H1 (cell line): ENCODE measurements at regions not wholly inside any gene's neighbourhood (a gene's known extent, or its start where the extent isn't known, plus 50 kb on each side); places are given as distances from the start of the nearest gene placed in this dataset.
"Not testable (repeated sequence)": the region's sequence is repeated elsewhere in the genome, so short reads cannot be mapped to it uniquely, and the experiment has no call there.

Experiments
- CEBPB ChIP-seq: IDR thresholded peaks from 2 replicates; pipeline ENCODE4 v1.6.1; 2012; ENCODE audit warnings: low read depth, low read length
- CREB1 ChIP-seq: IDR thresholded peaks from 2 replicates; pipeline ENCODE4 v1.6.1; 2012; ENCODE audit warnings: inconsistent platforms
- CTCF ChIP-seq, 3 experiments: IDR thresholded peaks; 1 replicate in 2 of 3; 2 replicates in 1 of 3; pipeline versions ENCODE4 v1.5.1 to v1.6.1; 2011; ENCODE audit warnings: low read length in 3 of 3, mild to moderate bottlenecking in 3 of 3, inconsistent platforms in 2 of 3, low read depth in 1 of 3, moderate library complexity in 1 of 3; ENCODE audit not compliant: insufficient read depth in 1 of 3; ENCODE audit errors: control extremely low read depth in 1 of 3
- EZH2 ChIP-seq: fragments of 200-600 bp; sonication (generic); IDR thresholded peaks from 2 replicates; pipeline ENCODE4 v1.7.1; 2012; ENCODE audit warnings: low read depth, mild to moderate bottlenecking, moderate library complexity, low read length, inconsistent platforms; ENCODE audit not compliant: severe bottlenecking
- MAX ChIP-seq: IDR thresholded peaks from 2 replicates; pipeline ENCODE4 v1.6.1; 2012; ENCODE audit warnings: inconsistent platforms
- POLR2A ChIP-seq, 2 experiments: IDR thresholded peaks; 1 replicate in 1 of 2; 2 replicates in 1 of 2; pipeline ENCODE4 v1.6.1; 2011; ENCODE audit warnings: low read depth in 2 of 2, low read length in 2 of 2, mild to moderate bottlenecking in 2 of 2; ENCODE audit errors: control extremely low read depth in 1 of 2
- POLR2AphosphoS5 ChIP-seq: IDR thresholded peaks from 2 replicates; pipeline ENCODE4 v1.6.1; 2011; ENCODE audit warnings: low read depth, low read length
- TEAD4 ChIP-seq: IDR thresholded peaks from 2 replicates; pipeline ENCODE4 v1.6.1; 2012; ENCODE audit warnings: low read depth, low read length, inconsistent platforms, mixed read lengths

GRCh38 chr3:195637473-195638233, 53.9 kb upstream of the APOD start:
- TF ChIP-seq CTCF (IDR thresholded peaks at IDR 0.05; ENCODE audit: control extremely low read depth in 1 of 3, insufficient read depth in 1 of 3, low read depth in 1 of 3, low read length in 3 of 3); CEBPB; POLR2AphosphoS5; EZH2; CREB1; POLR2A (IDR thresholded peaks at IDR 0.05; ENCODE audit: control extremely low read depth in 1 of 2, low read depth in 2 of 2, low read length in 2 of 2); MAX; TEAD4: not testable (repeated sequence)
